ENCODE measurements at regions not wholly inside any gene's neighbourhood (a gene's known extent, or its start where the extent isn't known, plus 50 kb on each side); places are given as distances from the start of the nearest gene placed in this dataset.

DNA sequence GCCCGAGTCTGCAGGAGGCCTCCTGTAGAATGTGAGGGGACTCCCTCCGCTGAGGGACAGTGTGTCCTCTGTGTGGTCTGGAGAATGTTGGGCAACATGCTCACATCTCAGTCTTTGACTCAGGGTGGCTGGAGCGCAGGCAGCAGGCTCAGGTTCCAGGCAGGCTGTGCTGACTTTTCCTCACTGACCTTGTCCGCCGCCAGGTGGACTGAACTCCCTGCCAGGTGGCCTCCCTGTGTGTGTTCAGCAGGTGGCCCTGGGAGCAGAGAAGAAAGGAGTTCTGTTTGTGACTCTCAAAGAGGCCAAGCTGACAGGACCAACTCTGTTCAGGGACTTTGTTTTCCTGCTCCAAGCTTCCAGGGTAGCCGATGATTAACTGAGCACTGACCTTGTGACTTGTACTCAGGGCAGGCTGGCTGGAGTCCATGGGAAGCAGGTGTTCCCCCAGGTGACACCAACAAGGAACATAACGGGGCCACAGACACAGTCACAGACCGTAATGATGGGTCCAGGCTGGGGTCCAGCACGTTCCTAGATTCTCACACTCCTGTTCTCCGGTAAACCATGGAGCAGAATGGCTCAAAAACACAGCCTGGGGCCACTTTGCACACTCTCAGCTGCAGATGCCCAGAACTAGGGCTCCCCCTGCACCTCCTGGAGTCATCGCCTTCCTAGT lies 439.8 kb downstream of the RNF144A start:
- Histone ChIP-seq H2BK5ac (ENCODE audit: low read length) (no peak overlapping the region), H3K9me3 (replicated peaks in 1 of 2; ENCODE audit: control insufficient read depth in 2 of 2, insufficient read depth in 1 of 2, low read depth in 1 of 2, low read length in 2 of 2) (no peaks in the 10 kb centered on the region), H3K18ac (ENCODE audit: low read length) (peak overlapping the region; percentile 41), H3K4me1 (ENCODE audit: control insufficient read depth in 2 of 2, insufficient read depth in 1 of 2, low read depth in 1 of 2, low read length in 2 of 2) (peaks cover 0 to 6% of the 10 kb centered on the region in 2 donors), H2AFZ (ENCODE audit: low read length) (no peak overlapping the region), H3K36me3 (replicated peaks in 1 of 2; ENCODE audit: control insufficient read depth in 2 of 2, insufficient read depth in 2 of 2, low read length in 2 of 2) (no peaks in the 10 kb centered on the region), H2BK12ac (ENCODE audit: low read length) (peak overlapping the region; percentile 36), H3K4me3 (ENCODE audit: low read length in 2 of 2) (peak overlapping the region in 1 of 2 donors; percentile 11), H3K79me1 (ENCODE audit: low read depth, low read length) (no peaks in the 10 kb centered on the region), H3K4me2 (ENCODE audit: insufficient read depth, low read length, poor library complexity, severe bottlenecking) (no peak overlapping the region), H3K27ac (replicated peaks; ENCODE audit: low read length) (no peak overlapping the region), H3K4ac (ENCODE audit: low read length) (no peak overlapping the region), H4K8ac (ENCODE audit: low read depth, low read length) (peak overlapping the region; percentile 19), H3K14ac (ENCODE audit: low read length) (peak overlapping the region; percentile 32), H3K23ac (ENCODE audit: low read depth, low read length, poor library complexity) (peak overlapping the region; percentile 70), H4K91ac (ENCODE audit: low read depth, low read length, poor library complexity) (no peak overlapping the region), H3K27me3 (ENCODE audit: control insufficient read depth in 3 of 3, insufficient read depth in 3 of 3, low read depth in 1 of 3, low read length in 3 of 3) (no peaks in the 10 kb centered on the region), H2AK5ac (ENCODE audit: low read depth, low read length) (peak overlapping the region; percentile 47), H3K9ac (ENCODE audit: low read depth, low read length, poor library complexity) (no peak overlapping the region), H2BK15ac (ENCODE audit: low read length) (no peak overlapping the region), H2BK120ac (ENCODE audit: low read depth, low read length) (no peak overlapping the region)
- WGBS, 2 donors (ENCODE audit: extremely low coverage in 2 of 2, insufficient read length in 2 of 2, insufficient replicate concordance in 1 of 2), result no CpG with 5 or more reads among the region's 11 CpGs
- DNase-seq (ENCODE audit: low spot score), result no peak

DNA sequence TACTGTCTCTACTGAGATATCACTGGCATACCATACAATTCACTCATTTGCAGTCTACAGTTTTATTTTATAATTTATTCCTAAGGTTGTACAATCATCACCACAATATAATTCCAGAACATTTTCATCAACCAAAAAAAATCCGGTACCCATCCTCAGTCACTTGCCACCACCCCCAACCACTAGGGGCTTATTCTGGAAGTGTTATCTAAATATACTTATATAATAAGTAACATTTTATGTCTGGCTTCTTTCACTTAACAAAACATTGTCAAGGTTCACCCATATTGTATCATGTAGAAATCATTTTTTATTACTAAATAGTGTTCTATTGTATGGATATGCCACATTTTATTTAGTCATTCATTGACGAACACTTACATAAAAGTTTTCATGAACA lies 440.8 kb downstream of the RNF144A start:
- Histone ChIP-seq H3K4me2 (ENCODE audit: insufficient read depth, low read length, poor library complexity, severe bottlenecking) (no peak overlapping the region), H3K23ac (ENCODE audit: low read depth, low read length, poor library complexity) (no peak overlapping the region), H3K18ac (ENCODE audit: low read length) (no peak overlapping the region), H2BK15ac (ENCODE audit: low read length) (no peak overlapping the region), H2BK5ac (ENCODE audit: low read length) (no peak overlapping the region), H3K36me3 (replicated peaks in 1 of 2; ENCODE audit: control insufficient read depth in 2 of 2, insufficient read depth in 2 of 2, low read length in 2 of 2) (no peaks in the 10 kb centered on the region), H4K91ac (ENCODE audit: low read depth, low read length, poor library complexity) (no peak overlapping the region), H3K4me3 (ENCODE audit: low read length in 2 of 2) (no peak overlapping the region), H2BK120ac (ENCODE audit: low read depth, low read length) (no peak overlapping the region), H3K9me3 (replicated peaks in 1 of 2; ENCODE audit: control insufficient read depth in 2 of 2, insufficient read depth in 1 of 2, low read depth in 1 of 2, low read length in 2 of 2) (no peaks in the 10 kb centered on the region), H2BK12ac (ENCODE audit: low read length) (no peak overlapping the region), H3K9ac (ENCODE audit: low read depth, low read length, poor library complexity) (no peak overlapping the region), H3K14ac (ENCODE audit: low read length) (no peak overlapping the region), H2AFZ (ENCODE audit: low read length) (no peak overlapping the region), H4K8ac (ENCODE audit: low read depth, low read length) (no peak overlapping the region), H2AK5ac (ENCODE audit: low read depth, low read length) (no peak overlapping the region), H3K79me1 (ENCODE audit: low read depth, low read length) (no peaks in the 10 kb centered on the region), H3K27me3 (ENCODE audit: control insufficient read depth in 3 of 3, insufficient read depth in 3 of 3, low read depth in 1 of 3, low read length in 3 of 3) (no peaks in the 10 kb centered on the region), H3K4ac (ENCODE audit: low read length) (no peak overlapping the region), H3K4me1 (ENCODE audit: control insufficient read depth in 2 of 2, insufficient read depth in 1 of 2, low read depth in 1 of 2, low read length in 2 of 2) (peaks cover 0 to 6% of the 10 kb centered on the region in 2 donors), H3K27ac (replicated peaks; ENCODE audit: low read length) (no peak overlapping the region)
- DNase-seq (ENCODE audit: low spot score), result no peak
- WGBS, 2 donors (ENCODE audit: extremely low coverage in 2 of 2, insufficient read length in 2 of 2, insufficient replicate concordance in 1 of 2), result 100% methylated on average over 1 of the region's 2 CpGs; no CpG with 5 or more reads in 1 of the 2 donors

GRCh38 chr2:7358865-7359447 lies 441.7 kb downstream of the RNF144A start:
- no peak overlapping the region for H3K23ac ChIP-seq (ENCODE audit: low read depth, low read length, poor library complexity)
- H3K27ac ChIP-seq (replicated peaks; ENCODE audit: low read length), result no peak overlapping the region
- WGBS, 2 donors (ENCODE audit: extremely low coverage in 2 of 2, insufficient read length in 2 of 2, insufficient replicate concordance in 1 of 2), result no CpG with 5 or more reads among the region's 8 CpGs

GRCh38 chr2:7363906-7364305 lies 446.7 kb downstream of the RNF144A start:
- Histone ChIP-seq H2BK120ac (ENCODE audit: low read depth, low read length) (no peak overlapping the region), H2AFZ (ENCODE audit: low read length) (no peak overlapping the region), H2BK12ac (ENCODE audit: low read length) (no peak overlapping the region), H3K9ac (ENCODE audit: low read depth, low read length, poor library complexity) (no peak overlapping the region), H3K4me3 (ENCODE audit: low read length in 2 of 2) (no peak overlapping the region), H3K18ac (ENCODE audit: low read length) (no peak overlapping the region), H3K27me3 (ENCODE audit: control insufficient read depth in 3 of 3, insufficient read depth in 3 of 3, low read depth in 1 of 3, low read length in 3 of 3) (no peaks in the 10 kb centered on the region), H3K4me1 (ENCODE audit: control insufficient read depth in 2 of 2, insufficient read depth in 1 of 2, low read depth in 1 of 2, low read length in 2 of 2) (peaks cover 0 to 4% of the 10 kb centered on the region in 2 donors), H3K23ac (ENCODE audit: low read depth, low read length, poor library complexity) (no peak overlapping the region), H3K4ac (ENCODE audit: low read length) (no peak overlapping the region), H2BK15ac (ENCODE audit: low read length) (no peak overlapping the region), H3K4me2 (ENCODE audit: insufficient read depth, low read length, poor library complexity, severe bottlenecking) (no peak overlapping the region), H4K91ac (ENCODE audit: low read depth, low read length, poor library complexity) (no peak overlapping the region), H2BK5ac (ENCODE audit: low read length) (no peak overlapping the region), H3K27ac (replicated peaks; ENCODE audit: low read length) (no peak overlapping the region), H4K8ac (ENCODE audit: low read depth, low read length) (no peak overlapping the region), H3K36me3 (replicated peaks in 1 of 2; ENCODE audit: control insufficient read depth in 2 of 2, insufficient read depth in 2 of 2, low read length in 2 of 2) (no peaks in the 10 kb centered on the region), H3K79me1 (ENCODE audit: low read depth, low read length) (no peaks in the 10 kb centered on the region), H2AK5ac (ENCODE audit: low read depth, low read length) (no peak overlapping the region), H3K14ac (ENCODE audit: low read length) (no peak overlapping the region), H3K9me3 (replicated peaks in 1 of 2; ENCODE audit: control insufficient read depth in 2 of 2, insufficient read depth in 1 of 2, low read depth in 1 of 2, low read length in 2 of 2) (peaks cover 2 to 3% of the 10 kb centered on the region in 2 donors)
- DNase-seq (ENCODE audit: low spot score), result no peak
- no CpG with 5 or more reads among the region's 3 CpGs for WGBS, 2 donors (ENCODE audit: extremely low coverage in 2 of 2, insufficient read length in 2 of 2, insufficient replicate concordance in 1 of 2)

More at GRCh38 chr2:7358865-7359447, 441.7 kb downstream of the RNF144A start:
- H2BK120ac ChIP-seq (ENCODE audit: low read depth, low read length), result no peak overlapping the region
- no peak overlapping the region for H2BK12ac ChIP-seq (ENCODE audit: low read length)
- no peak overlapping the region for H4K8ac ChIP-seq (ENCODE audit: low read depth, low read length)
- H2BK15ac ChIP-seq (ENCODE audit: low read length), result no peak overlapping the region
- no peaks in the 10 kb centered on the region for H3K27me3 ChIP-seq (ENCODE audit: control insufficient read depth in 3 of 3, insufficient read depth in 3 of 3, low read depth in 1 of 3, low read length in 3 of 3)
- peak overlapping the region; percentile 49 for H2AFZ ChIP-seq (ENCODE audit: low read length)
- no peak overlapping the region for H2AK5ac ChIP-seq (ENCODE audit: low read depth, low read length)
- H4K91ac ChIP-seq (ENCODE audit: low read depth, low read length, poor library complexity), result no peak overlapping the region
- no peak overlapping the region for H3K4me2 ChIP-seq (ENCODE audit: insufficient read depth, low read length, poor library complexity, severe bottlenecking)
- H3K79me1 ChIP-seq (ENCODE audit: low read depth, low read length), result no peaks in the 10 kb centered on the region
- no peak overlapping the region for H3K4me3 ChIP-seq (ENCODE audit: low read length in 2 of 2)
- no peaks in the 10 kb centered on the region for H3K36me3 ChIP-seq (replicated peaks in 1 of 2; ENCODE audit: control insufficient read depth in 2 of 2, insufficient read depth in 2 of 2, low read length in 2 of 2)
- H3K14ac ChIP-seq (ENCODE audit: low read length), result no peak overlapping the region
- DNase-seq (ENCODE audit: low spot score), result no peak
- H3K18ac ChIP-seq (ENCODE audit: low read length), result no peak overlapping the region
- peaks cover 0 to 6% of the 10 kb centered on the region in 2 donors for H3K4me1 ChIP-seq (ENCODE audit: control insufficient read depth in 2 of 2, insufficient read depth in 1 of 2, low read depth in 1 of 2, low read length in 2 of 2)
- H3K4ac ChIP-seq (ENCODE audit: low read length), result no peak overlapping the region
- H3K9ac ChIP-seq (ENCODE audit: low read depth, low read length, poor library complexity), result no peak overlapping the region
- H3K9me3 ChIP-seq (replicated peaks in 1 of 2; ENCODE audit: control insufficient read depth in 2 of 2, insufficient read depth in 1 of 2, low read depth in 1 of 2, low read length in 2 of 2), result no peaks in the 10 kb centered on the region
- H2BK5ac ChIP-seq (ENCODE audit: low read length), result no peak overlapping the region

Data from neuronal stem cell (in vitro differentiated cells).